Fibroblast of skin of back (primary cell): ENCODE measurements at regions not wholly inside any gene's neighbourhood (a gene's known extent, or its start where the extent isn't known, plus 50 kb on each side); places are given as distances from the start of the nearest gene placed in this dataset.
A peak's percentile ranks its signal among the peaks of the same experiment; 100 is the strongest.

Experiments used
- DNase-seq: peaks from one replicate; pipeline ENCODE4 v3.0.0-alpha.2; 2013

DNA sequence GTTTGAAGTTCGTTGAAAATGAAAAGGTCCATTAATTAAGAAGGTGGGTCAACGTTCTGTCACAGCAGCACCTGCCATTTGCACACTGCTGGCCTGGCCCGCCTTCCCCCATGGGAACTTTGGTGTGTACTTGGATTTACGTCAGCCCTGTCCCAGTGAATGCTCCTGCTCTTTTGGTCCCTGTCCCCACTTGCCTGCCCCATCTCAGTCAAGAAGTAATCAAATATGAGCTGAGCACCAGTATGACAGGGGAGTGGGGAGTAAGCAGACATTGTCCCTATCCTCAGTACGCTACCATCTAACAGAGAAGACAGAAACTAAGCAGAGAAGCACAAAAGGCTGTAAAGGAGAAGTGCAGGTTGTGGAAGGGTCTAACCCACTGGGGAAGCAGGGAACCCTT, 65.1 kb downstream of the SLC4A3 start:
- DNase-seq = no peak

DNA sequence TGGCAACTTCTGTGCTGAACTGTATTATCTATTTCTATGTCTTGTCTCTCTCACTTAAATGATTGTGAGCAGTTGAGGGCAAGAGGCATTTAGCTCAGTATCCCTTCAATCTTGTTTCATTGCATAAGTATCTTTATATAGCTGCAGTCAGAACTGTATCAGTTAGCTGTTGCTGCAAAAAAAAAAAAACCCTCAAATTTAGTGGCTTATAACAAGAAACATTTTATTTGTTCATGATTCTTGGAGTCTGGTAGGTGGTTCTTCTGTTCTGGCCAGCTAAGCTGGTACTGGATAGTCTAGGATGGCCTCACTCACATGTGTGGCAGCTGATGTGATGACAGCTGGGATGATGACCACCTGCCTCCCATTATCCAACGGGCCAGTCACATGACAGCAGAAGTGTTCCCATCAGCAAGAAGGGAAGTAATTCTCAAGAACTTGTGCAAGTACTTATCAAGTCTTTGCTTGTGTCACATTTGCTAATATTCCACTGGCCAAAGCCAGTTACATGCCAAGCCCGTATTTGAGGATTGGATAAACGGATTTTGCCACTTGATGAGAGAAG, 67.8 kb downstream of the SLC4A3 start:
- no peak for DNase-seq

DNA sequence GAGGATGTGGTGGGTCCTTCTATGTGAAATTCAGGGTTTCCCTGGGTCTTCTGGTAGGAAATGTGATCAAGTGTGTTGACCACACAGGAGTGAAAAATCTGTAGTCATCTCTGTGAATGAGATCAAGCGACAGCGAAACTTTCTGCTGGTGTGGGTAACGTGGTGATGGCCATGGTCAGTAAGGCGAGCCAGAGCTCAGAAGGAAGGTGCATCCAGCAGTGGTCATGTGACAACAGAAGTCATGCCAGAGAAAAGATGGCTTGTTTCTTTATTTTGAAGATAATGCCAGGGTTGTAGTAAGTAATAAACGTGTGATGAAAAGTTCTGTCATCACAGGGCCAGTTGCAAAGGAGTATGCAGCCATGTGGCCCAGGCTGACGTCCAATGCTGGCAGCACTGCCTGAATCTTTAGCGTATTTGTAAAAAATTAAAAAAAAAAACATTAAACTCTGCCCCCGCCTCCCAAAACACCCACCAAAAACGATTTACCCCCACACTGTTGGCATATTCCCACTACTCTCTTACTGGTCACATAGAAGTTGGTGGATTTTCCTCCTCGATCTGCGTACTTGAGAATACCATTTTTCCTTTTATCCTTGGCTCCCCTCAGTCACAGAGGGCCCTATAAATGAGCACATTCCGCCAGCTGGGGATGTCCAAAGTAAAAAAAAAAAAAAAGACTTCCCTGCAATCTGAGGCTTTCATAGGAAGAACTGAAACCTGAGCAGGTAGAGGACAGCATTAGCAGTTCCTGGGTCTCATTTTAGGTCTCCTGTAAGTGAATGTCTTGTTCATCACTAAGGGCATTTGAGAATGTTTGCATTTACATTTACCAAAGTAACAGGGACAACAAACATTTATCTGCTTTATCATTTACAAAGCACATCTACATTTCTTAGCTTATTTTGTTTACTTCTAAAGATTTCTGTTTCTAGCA, 70.6 kb downstream of the SLC4A3 start:
- DNase-seq = no peak

DNA sequence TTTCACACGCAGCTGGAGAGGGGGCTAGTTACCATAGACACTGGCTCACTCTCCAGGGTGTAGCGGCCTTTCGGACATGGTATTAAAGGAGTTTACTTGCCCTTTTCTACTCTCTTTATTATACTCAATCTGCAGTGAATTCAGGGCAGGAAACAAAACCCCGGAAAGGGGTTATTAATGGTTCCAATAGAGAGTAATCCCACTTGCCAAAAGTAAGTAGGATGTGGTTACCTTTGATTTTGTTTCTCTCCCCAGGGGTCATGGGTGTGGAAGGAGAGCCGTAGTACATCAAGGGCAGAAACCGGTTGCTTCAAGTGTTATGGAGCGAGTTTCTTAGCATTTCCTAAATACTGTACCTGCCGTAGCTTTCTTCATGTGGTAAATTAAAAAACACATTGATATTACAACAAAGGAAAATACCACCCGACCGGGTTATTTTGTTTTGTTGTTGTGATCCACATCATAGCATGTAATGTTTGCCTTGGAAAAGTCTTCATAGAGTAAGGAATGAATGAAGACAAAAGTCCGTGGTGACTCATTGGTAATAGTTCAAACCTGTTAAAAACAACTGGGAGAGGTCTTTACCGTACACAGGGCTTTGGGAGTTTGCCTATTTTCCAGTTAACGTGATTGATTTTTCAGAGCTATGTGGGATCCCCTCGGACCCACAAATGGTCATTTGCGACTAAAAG, 71.5 kb downstream of the SLC4A3 start:
- no peak for DNase-seq

DNA sequence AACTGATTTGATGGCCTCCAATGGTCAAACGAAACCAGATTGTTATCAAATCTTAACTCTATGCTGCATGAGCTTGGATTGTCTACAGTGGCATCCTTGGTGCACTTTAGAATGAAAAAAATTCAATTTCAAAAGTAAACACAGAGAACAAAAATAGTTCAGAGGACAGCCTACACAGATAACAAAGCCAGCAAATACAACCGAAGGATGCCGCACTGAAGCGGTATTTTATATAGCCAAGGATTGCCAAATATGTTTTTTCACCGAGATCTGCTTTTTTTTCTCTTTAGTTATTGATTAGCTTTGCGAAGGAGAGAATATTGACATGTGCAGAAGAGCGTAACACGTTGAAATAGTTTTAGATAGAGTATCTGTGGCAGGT, 72.0 kb downstream of the SLC4A3 start:
- DNase-seq = no peak

DNA sequence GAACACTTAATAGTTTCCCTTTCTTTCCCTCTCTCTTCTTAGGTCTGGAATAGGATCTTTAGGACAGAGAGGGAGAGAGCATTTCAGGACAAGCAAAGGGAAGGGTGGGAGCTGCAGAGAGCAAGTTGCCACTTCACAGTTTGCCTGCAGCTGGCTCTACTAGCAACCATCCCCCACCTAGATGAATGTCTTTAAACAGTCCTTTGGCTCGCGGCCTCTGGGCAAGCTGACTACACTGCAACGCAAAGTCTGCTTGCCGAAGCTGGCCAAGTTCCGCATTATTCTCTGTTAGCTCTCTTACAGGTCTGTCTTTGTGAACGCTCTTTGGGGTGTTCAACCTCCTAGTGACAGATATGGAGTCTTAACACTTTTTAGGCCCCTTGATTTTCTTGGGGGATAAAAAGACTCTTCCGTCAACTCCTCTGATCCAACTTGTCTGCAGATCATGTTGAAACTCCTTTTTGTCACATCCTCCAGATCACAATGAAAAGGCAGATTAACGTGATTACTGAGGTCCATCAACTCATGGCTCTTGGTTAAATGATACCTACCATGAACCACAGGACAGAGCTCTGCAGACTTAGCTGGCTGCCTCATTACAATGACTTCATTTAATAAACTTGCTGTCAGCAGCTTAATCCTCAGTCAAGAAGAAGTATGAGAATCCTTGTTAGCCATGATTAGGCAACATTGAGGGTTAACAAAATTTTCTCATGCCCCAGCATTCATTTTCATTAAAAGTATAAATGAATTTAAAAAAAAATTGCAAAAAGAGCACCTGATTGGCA, 74.6 kb downstream of the SLC4A3 start:
- DNase-seq = no peak

DNA sequence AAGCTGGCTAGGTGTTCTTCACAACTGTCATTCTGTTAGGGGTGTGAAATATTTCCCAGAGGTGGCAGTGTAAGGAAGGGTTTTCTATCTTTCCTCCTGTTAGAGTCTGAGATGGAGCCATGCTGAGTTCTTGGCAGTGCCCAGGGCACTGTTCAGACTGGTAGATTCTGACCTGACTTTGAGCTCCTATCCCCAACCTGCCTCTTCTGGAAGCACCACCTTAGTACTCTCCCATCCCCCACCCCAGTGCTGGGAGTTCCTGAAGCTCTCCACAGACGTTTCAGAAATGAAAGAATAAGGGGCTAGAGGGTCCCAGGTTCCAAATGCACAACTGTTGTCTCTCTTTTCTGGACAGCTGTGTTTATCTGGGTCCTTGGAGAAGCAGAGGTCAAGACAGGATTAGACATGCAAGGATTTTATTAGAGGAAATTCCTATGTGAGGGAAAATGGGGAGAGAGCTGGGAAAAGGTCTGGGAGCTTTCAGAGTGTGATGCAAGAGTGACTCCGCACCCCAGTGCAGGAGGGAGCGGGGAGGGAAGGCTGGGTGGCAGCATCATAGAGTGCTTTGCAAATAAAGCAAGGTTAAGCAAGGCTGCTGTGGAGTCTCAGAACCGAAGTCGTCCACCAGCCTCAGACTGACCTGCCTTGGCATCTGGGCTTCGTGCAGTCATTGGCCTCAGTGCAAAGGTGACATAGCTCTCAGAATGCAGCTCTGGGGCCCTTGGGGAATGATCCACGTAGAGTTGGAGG, 75.5 kb downstream of the SLC4A3 start:
- no peak for DNase-seq

DNA sequence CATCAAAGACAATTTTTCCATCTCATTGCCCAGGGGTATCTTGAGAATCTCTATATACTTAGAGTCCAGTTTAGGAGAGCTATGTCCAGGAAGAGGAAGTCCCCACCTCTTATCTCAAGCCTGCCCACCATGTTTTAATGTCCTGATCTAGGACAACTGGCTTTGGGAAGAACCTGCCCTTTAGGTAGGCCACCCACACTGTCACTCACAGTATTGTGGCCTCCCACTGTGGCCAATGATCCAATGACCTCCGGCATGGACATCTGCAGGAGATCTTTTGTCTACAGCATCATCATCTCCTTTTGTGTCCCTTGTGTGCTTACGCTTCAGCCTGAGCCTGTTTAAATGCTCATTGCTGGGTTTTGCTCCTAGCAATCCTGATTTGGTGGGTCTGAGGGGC, 77.4 kb downstream of the SLC4A3 start:
- no peak for DNase-seq

DNA sequence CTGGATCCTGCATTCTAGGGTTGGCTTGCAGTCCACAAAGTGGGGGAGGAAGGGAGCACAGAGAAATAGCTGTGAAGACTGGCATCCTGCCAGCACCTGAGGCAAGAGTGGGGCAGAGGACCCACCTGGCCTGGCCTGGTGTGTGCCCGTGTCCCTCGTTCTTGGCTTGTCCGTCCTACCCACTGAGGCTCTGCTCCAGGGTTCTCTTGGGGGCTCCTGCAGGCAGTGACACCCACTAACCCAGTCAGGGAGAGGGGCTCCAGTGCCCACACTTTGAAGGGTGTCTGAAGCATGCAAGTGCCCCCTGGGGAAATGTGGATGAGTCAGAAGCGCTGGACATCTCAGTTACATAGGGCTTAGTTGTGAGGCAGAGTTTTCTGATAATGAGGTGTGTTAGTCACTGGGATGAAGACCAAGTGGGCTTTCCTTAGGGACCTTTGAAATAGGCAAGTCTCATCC, 79.4 kb downstream of the SLC4A3 start:
- peak; percentile 46 for DNase-seq

DNA sequence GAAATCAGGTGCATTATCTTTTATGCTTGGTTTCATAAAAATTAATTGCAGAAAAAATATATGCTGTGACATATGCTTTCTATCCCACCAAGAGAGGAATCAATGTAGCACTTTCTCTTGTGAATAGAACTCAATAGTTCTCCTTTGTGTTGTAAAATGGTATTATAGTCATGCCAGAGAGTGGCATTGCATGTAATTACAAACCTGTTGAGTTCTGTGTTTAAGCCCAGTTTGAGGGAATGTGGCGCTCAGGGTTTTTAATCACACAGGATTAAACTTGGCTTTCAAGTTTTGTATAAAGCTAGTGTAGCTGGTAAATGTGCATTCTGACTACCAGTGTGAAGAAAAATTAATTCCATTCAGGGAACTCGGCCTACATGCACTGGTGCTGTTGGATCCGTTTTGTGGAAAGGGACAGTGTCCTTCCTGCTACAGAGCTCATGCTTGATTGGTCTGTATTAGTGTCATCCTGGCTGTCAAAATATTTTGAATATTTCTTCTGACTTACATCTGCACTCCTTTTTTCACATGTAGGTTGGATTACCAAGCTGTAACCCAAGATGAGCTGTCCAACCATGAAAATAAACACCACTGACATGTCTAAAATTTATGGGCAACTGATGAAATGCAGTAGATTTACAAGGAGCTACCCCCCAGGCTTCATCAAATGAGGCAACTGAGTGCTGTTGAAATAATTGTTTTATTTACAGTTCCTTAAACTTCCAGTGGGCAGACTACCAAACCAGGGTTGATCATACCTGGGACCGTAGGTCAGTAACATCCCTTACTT, 80.3 kb downstream of the SLC4A3 start:
- no peak for DNase-seq

DNA sequence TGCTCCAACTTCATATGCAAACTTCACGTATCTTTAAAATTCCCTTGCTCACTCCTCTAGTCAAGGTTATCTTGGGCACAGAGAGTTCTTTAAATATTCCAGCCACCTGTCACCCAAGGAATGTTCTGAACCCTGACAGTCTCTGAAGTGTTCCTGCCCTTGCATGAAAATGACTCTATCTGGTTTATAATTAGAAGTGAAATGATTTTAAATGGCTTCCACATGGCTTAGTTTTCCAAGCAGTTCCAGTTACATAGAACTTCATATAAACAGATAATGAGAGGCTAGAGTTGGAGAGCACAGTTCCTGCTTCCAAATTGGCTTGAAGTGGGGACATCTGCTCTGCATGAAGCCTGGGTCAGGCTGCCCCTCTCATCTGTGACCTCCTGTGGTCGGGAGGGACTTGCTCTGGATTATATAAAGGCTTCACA, 81.9 kb downstream of the SLC4A3 start:
- DNase-seq = no peak

DNA sequence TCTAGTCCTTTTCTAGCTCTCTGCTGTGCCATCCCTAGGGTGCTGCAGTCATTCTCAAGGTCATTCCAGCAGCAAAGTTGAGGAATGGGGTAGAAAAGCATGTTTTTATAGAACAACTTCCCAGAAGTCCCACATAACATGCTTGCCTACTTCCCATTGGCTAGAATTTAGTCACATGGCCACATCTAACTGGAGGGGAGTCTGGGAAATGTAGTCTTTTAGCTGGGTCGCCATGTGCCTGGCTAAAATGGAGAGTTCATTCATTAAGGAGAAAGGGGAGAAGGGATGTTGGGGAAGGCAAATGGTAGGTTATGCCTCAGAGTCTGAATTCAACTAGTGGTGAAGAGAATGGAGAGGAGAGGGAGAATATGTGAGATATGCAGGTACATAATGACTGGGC, 85.7 kb downstream of the SLC4A3 start:
- DNase-seq = peak; percentile 53

DNA sequence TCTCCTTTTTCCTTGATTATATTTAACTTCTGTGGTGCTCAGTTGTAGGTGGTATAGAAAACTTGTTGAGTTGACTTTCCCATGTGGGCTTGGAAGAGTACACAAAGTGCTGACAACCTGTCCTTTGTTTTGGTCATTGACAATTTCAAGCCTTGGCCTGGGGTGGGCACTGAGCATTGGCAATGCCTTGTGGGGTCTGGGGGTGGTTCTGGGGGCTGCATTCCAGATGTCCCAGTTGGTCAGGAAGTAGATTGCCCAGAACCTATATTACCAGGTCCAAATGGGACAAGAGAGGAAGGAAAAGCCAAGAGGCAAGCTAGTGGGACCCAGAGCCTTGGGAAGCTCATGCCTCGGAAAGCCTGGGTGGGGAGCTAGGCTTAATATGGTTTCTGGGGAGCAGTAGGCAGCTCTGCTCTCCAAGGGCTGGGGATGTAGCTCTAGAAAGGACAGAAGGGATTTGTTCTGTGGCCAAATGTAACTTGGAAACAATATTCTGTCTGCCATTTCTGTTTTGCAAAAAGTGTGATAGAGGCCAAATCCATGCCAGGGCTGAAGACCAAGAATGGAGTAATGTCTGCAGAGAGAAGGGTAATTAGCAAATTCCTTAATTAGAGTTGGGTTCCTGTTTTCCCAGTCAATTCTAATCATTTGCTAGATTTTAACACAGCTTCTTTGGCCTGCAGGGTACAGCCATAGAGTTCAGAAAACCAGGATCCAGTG, 87.4 kb downstream of the SLC4A3 start:
- no peak for DNase-seq

DNA sequence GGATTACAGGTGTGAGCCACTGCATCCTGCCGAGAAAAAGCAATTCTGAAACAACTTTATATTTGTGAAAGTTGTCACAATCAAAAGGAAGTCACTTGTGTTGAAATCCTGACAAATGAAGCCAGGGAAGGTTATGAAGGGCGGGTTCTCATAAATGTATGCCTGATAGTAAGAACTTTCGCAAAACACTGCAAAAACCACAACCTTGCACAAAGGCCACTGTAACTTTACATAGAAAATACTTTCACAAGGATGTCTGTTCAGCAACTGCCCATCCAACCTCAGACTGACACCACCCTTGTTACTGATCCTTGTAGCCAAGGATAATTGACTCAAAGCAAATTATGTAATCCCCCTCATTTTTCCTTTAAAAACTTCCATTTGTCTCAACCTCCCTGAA, 90.6 kb downstream of the SLC4A3 start:
- DNase-seq = no peak

DNA sequence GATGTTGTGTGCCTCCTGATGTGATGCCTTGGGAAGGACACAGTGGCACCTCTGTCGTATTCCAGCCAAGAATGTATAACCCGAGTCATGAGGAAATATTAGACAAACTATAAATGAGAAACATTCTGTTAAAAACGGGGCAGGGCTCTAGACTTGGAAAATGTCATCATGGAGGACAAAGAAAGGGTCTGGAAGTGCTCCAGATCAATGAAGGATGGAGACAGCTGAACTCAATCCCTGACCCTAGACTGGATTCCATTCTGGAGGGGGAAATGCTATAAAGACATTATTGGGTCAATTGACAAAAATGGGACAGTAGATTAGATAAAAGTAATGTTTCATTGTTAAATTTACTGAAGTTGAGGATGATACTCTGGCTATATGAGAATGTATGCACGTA, 92.1 kb downstream of the SLC4A3 start:
- no peak for DNase-seq

DNA sequence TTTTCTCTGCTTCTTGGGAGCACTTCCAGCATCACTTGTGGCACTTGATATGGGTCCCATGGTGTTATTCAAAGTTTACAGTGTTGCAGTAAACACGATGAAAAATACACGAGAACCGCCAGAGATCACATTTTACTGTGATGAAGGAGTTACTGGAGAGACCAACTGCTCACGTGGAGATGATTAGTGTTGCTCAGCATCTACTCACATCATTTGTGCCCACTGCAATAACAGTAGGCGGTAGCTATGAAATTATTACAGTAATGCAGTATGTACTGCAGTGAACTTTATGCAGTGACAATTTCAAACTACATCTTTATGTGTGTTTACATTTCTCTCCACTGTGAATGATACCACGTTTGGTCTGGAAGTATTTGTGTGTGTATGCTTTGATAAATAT, 93.5 kb downstream of the SLC4A3 start:
- DNase-seq = no peak

DNA sequence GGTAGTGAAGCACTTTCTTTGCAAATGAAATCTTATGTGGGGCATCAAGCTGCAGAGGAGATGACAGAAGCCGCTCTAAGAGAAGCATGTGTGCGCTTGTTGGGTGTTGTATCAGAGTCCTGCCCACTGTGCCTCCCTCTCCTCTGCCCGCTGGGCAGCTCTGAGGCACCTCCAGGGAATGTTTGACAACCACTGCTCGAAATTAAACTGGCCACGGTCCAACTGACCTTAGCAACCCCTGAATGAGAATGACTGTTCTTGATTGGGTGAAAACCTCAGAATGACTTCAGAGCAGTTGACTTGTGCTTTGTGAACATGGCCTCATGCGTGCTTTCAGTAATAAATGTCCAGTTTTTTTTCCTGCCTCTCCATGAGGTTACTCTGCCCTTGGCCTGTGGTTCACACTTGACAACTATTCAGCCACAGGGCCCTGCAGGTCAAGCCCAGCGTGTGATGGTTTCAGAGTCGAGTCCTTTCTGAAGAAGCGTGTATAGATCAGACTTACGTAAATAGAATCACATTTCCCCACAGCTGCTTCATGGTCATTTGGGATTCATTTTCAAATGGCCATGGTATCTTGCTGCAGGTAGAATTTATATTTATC, 94.9 kb downstream of the SLC4A3 start:
- peak; percentile 37 for DNase-seq

DNA sequence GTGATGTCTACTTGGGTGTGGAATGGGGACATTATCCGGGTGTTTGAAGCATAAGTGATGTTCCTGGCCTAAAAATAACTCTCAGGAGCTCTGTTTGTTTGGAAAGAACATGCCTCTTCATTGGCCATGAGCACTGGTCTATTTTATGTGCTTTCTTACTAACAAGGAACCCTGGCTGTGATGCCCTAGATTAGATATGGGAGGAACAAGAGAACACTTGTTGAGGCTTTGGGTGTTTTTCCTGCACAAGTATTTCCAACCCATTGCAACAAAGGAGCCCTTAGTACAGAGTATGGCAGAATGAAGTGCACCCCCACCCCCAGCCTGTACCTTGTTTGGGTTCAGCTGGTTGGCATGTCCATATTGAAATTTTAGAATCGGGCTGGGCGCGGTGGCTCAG, 95.9 kb downstream of the SLC4A3 start:
- DNase-seq = no peak

DNA sequence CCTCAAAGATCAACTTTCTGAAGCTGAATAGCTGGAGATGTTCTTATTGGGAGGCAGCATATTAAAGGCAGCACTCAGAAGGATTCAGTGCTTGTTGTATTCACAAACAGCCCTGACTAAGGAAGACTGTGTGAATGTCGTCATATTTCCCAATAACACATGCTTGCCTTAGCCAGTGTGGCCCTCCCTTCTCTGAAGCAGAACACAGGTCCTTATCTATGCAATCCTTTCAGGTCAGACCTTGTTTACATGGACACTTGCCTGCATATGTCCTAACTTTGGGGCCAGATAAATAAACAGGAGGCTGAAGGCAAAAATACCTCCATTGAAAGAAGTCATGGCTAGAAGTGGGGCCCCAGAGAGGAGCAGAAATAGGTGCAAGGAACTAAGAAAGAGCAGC, 97.2 kb downstream of the SLC4A3 start:
- no peak for DNase-seq

DNA sequence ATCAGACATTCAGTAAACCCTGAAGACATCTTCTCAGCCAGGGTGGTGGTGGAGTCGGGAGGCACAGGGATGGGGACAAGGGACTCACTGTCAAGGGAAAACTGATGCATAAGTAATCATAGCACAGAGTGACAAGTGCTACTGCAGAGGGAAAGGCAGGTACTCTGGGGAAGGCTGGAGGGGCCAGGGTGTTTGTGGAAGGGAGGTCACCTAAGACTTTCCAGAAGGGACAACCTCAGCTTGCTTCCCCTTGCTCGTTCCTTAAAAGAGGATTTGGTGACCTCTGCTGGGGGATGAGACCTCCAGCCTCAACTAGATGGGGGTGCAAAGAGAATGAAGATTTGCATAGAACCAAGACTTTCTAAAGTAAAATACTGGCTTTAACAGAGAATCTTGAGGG, 99.5 kb downstream of the SLC4A3 start:
- DNase-seq = no peak
